ENCODE measurements at regions not wholly inside any gene's neighbourhood (a gene's known extent, or its start where the extent isn't known, plus 50 kb on each side); places are given as distances from the start of the nearest gene placed in this dataset.

- Histone ChIP-seq H3K27ac (ENCODE audit: low read length) (no peak overlapping the region), H3K4me3 (ENCODE audit: low read depth in 2 of 2, low read length in 2 of 2) (no peak overlapping the region), H3K27me3 (ENCODE audit: control insufficient read depth, insufficient read depth, low read length) (no peaks in the 10 kb centered on the region; the same call in 1 of the 2 replicates), H3K9me3 (ENCODE audit: control insufficient read depth, insufficient read depth, low read depth, low read length) (no peaks in the 10 kb centered on the region), H3K4me1 (ENCODE audit: control insufficient read depth, insufficient read depth, low read length) (no peaks in the 10 kb centered on the region), H3K36me3 (ENCODE audit: control insufficient read depth, insufficient read depth, low read length) (no peaks in the 10 kb centered on the region)
- in situ Hi-C loops (cut with HindIII; ENCODE audit: low pct_unique_long_range_greater_than_20kb, low sequenced_read_pairs): no loop called here
- BruUV-seq (replicated peaks): no TSS peak
- intact Hi-C loops (cut with micrococcal nuclease; ENCODE audit: unreplicated experiment): no loop called here
- DNase-seq (ENCODE audit: low read depth, low spot score) (no peak), ATAC-seq (no peak)
- ChIA-PET POLR2A (interaction anchor here (0.6 kb wide), 1 partner anchor 185 kb away, joined by 4 read pairs; no protein-coding TSS in a partner anchor), CTCF (no interaction called here)
- TF ChIP-seq REST (IDR thresholded peaks at IDR 0.05; ENCODE audit: insufficient read depth in 1 of 2, low read depth in 2 of 2, low read length in 1 of 2) (no peak), CTCF (IDR thresholded peaks at IDR 0.05) (no peak), POLR2AphosphoS5 (IDR thresholded peaks at IDR 0.05; ENCODE audit: low read depth, low read length) (no peak)
Measured at GRCh38 chr12:94706250-94706661, 55.9 kb upstream of the TMCC3 start.

- Histone ChIP-seq H3K9me3 (ENCODE audit: control insufficient read depth, insufficient read depth, low read depth, low read length) (no peaks in the 10 kb centered on the region), H3K4me1 (ENCODE audit: control insufficient read depth, insufficient read depth, low read length) (no peaks in the 10 kb centered on the region), H3K36me3 (ENCODE audit: control insufficient read depth, insufficient read depth, low read length) (no peaks in the 10 kb centered on the region), H3K27me3 (ENCODE audit: control insufficient read depth, insufficient read depth, low read length) (no peaks in the 10 kb centered on the region; the same call in 1 of the 2 replicates), H3K27ac (ENCODE audit: low read length) (no peak overlapping the region), H3K4me3 (ENCODE audit: low read depth in 2 of 2, low read length in 2 of 2) (no peak overlapping the region)
- in situ Hi-C loops (cut with HindIII; ENCODE audit: low pct_unique_long_range_greater_than_20kb, low sequenced_read_pairs): no loop called here
- no peak for DNase-seq (ENCODE audit: low read depth, low spot score)
- ChIA-PET POLR2A (no interaction called here), CTCF (no interaction called here)
- TF ChIP-seq CTCF (IDR thresholded peaks at IDR 0.05) (no peak), TCF7L2 (IDR thresholded peaks at IDR 0.05; ENCODE audit: low read depth, low read length) (no peak)
- intact Hi-C loops (cut with micrococcal nuclease; ENCODE audit: unreplicated experiment): no loop called here
- no TSS peak for BruUV-seq (replicated peaks)
- no peak for ATAC-seq
Measured at GRCh38 chr12:94705676-94706075, 55.3 kb upstream of the TMCC3 start.

Measured in Panc1 (cell line).